ENCODE measurements at regions not wholly inside any gene's neighbourhood (a gene's known extent, or its start where the extent isn't known, plus 50 kb on each side); places are given as distances from the start of the nearest gene placed in this dataset.

GRCh38 chr22:26893173-26894110, 236.1 kb downstream of the MIAT start:
- DNase-seq (ENCODE audit: low read depth): no peak

DNA sequence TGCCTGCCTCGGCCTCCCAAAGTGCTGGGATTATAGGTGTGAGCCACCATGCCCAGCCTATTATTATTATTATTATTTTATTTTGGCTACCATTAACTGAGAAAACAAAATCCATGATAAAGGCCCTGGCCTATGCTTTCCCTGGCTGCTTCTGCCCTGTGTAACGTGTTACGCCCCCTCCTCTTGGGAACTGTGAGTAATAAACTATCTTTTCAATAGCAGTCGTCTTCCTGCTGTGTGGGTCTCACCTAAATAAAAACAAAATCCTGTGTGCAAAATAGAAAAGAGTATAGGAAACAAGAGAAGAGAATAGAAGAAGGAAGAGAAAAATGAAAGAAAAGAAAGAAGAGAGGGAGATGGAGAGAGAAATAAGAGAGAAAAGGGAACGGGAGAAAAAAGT, 237.0 kb downstream of the MIAT start:
- no peak for DNase-seq (ENCODE audit: low read depth)

DNA sequence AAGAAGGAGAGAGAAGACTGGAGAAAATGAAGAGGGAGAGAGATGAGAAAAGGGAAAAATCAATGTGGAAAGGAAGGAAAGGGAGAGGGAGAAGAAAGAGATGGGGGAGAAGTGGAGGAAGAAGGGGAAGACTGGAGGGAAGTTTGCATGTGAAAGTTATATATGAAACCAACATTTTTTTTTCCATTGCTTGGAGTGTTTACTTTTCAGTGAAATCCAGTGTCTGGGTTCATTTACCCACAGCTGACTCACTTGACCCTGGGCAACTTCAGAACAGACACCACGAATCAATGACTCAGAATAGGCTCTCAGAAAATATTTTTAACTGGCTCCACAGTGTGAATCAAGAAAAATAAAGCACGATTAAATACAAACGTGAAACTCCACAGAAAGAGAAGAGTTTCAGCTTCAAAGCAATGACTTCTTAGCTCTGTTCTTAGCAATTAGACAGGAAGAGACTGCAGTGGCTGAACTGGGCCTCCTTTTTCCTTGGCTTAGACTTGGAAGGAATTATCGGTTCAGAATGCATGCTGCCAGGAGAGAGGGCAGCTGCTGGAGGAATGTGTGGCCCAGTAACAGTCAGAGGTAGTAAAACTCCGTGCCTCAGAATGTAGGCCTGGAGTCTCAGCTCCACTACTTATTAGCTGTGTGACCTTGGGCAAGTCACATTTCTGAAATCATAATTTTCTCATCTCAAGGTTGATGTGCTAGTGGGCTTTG, 237.5 kb downstream of the MIAT start:
- DNase-seq (ENCODE audit: low read depth): no peak

DNA sequence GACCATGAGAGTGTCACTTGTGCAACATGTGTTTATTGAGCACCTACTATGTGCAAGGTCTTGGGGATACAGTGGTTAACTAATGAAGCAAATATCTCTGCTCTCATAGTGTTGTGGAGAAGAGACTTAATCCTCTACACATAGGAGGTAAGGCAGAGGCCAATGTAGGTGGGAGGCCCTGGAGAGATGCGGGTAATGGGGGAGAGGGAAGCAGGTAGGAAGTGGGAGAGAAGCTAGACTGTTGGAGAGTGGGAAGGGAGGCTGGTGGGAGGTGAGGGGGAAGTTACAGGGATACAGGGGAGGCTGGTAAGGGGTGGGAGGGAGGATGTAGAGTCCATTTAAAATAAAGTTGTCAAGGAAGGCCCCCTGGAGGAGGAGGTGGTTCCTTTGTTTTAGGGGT, 240.0 kb downstream of the MIAT start:
- DNase-seq (ENCODE audit: low read depth): no peak

DNA sequence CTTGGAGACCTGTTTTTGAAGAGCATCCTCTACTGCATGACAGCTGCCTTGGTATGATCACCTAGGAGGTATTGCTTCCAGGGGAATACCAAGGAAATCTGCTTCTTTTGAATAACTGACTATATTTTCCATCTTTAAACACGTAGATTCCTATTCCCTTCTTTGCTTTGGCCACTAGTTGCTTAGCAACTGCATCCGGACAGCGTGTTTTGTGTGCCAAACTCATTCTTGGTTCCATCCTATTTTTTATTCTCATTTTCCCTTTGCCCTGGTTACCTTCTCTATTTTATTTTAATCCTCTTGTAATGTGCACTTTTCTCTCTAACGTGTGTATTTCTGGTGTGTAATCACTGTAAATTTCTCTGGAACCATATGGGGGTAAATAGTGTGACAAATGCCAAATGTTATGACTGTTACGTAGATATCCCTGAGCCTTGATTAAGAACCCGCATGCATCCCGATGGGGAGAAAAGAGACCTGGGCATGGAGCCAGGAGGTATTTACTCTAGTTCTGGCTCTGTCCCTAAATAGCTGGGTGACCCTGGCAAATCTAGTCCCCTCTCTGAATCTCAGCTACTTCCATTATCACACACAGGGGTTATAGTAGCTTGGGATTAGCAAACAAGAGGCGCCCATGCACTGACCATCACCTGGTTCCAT, 241.7 kb downstream of the MIAT start:
- DNase-seq (ENCODE audit: low read depth): no peak

DNA sequence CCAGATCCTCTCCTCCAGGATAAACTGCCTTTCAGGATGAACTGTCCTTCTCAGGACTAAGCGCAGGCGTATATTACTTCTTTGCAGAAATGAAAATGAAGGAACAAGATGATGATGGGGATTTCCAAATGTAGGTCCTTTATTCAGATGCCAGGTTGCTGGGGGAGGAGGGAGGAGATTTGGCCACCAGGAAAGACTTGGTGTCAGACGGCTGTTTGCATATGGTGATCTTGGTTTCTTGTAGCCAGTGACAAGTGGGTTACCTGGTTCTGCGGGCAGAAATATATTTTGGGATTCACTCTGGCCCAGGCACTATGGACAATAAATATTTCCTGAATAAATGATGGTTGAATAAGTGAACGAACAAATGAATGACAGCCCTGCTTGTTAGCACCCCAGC, 243.4 kb downstream of the MIAT start:
- no peak for DNase-seq (ENCODE audit: low read depth)

GRCh38 chr22:26901198-26901816, 243.9 kb downstream of the MIAT start:
- no peak for DNase-seq (ENCODE audit: low read depth)

- no peak for DNase-seq (ENCODE audit: low read depth)
Observed at GRCh38 chr22:26902401-26903029, 245.1 kb downstream of the MIAT start.

GRCh38 chr22:26903030-26903856, 245.9 kb downstream of the MIAT start:
- no peak for DNase-seq (ENCODE audit: low read depth)

DNA sequence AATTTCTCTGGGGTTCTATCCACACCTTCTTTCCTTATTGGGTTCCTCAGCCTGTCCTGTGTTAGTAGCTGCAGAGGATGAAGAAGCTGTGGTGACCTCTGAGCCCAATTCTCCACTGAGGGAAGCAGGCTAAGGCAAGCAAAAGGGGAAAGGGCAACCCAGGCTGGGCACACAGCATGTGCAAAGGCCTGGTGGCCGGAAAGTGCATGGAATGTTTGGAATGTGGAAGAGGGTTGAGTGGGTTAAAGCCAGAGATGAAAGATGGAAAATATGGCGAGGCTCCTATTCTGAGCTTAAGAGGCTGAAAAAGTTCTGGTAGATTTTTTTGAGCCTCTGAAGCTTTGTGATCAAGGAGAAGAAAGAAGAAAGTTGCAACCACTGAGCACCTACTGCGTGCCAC, 247.1 kb downstream of the MIAT start:
- DNase-seq (ENCODE audit: low read depth): no peak

DNA sequence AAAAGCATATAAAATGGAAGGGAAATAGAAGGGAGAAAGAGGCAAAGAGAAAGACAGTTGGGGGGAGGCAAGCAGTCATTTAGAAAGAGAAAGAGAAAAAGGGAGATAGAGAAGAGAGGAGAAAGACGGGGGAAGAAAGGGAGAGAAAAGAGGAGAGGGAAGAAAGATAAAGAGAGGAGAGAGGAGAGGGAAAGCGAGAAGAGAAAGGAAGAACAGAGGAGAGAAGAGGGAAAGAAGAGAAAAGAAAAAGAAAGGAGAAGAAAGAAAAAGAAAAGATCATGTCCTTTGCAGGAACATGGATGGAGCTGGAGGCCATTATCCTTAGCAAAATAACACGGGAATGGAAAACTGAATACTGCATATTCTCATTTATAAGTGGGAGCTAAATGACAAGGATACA, 247.7 kb downstream of the MIAT start:
- no peak for DNase-seq (ENCODE audit: low read depth)

- no peak for DNase-seq (ENCODE audit: low read depth)
Observed at GRCh38 chr22:26905640-26906039, 248.3 kb downstream of the MIAT start.

DNA sequence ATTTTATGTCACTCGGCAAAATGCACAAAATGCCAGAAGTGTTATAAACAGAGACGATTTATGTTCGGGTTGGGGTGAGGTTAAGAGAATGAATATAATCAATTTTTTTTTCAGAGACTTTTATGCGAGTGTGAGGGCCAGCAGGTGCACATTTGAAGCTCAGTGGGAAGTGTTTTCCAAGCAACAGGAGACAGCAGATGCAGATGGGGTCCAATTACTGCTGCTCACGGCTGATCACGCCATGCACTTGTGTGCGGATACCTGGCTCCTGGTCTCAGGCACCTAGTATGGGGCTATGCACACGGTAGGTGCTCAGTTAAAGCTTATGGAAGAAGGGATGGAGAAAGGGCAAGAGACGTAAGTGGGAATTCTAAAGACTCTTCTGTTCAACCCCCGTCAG, 249.1 kb downstream of the MIAT start:
- DNase-seq (ENCODE audit: low read depth): no peak

DNA sequence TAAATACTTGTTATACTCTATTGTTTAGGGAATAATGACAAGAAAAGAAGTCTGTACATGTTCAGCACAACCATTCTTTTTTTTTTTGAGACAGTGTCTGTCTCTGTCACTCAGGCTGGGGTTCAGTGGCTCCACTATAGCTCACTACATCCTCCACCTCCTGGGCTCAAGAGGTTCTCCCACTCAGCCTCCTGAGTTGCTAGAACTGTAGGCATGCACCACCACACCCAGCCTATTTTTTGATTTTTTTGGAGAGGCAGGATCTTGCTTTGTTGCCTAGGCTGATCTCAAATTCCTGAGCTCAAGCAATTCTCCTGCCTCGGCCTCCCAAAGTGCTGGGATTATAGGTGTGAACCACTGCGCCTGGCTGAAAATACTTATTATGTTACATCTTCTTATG, 250.0 kb downstream of the MIAT start:
- no peak for DNase-seq (ENCODE audit: low read depth)

- no peak for DNase-seq (ENCODE audit: low read depth)
Observed at GRCh38 chr22:26910845-26911244, 253.5 kb downstream of the MIAT start.

DNA sequence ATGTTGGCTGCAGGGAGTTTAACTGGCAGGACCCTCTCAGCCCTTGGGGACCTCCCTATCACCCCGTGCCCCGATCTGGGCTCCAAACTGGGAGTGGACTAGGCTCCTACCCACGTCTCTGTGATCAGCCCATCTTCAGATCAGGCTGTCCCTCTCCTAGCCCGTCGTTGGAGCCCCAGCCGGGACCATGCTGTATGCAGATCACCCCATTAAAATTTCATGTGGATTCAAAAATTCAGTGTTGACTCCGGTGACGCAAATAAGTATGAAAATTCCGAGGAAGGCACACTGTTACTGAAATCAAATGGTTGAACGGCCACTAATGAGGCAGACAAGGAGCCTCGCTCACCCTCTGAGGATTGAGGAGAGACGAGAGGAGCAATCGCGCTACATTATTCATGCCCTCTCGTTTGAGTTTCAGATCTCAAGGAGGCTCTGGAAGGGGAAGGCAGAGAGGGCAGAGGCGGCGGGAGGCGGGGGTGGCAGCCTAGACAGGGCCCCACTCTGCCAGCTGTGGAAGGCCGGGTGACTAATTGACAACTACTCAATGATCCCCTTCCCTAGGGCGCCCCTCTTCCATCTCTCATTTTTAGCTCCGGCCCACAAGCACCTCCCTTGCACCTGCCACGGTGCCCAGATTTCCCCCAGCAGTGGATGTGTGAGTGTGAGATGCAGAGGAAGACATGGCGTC, 255.4 kb downstream of the MIAT start:
- no peak for DNase-seq (ENCODE audit: low read depth)

DNA sequence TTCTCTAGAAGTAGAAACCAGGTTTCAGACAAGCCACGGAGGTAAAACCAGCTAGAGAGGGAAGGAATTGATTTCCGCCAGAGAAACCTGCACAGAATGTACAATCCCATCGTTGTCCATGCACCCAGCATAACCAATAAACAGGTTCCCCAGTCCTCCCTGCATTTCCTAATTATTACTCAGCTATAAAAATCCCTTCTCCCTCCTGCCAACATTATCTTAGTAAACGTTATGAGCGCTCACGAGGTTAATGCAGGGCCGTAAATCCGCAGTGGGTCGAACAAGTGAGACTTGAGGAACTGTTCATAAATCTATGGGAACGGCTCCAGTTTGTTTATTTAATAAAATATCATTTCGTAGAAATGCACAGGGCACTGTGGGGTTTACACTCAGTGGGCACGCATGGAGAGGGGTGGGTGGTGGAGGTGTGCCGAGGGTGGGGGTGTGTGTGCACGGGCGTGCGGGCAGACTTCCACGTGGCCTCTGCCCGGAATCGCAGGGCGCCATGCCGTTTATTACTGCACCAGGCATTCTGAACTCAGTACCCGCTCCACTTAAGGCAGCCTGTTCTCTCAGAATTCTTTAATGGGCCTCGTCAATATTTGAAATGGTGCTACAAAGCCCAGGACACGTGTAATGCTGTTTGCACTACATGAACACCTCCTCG, 257.3 kb downstream of the MIAT start:
- no peak for DNase-seq (ENCODE audit: low read depth)

GRCh38 chr22:26916236-26916635, 258.8 kb downstream of the MIAT start:
- no peak for DNase-seq (ENCODE audit: low read depth)

DNA sequence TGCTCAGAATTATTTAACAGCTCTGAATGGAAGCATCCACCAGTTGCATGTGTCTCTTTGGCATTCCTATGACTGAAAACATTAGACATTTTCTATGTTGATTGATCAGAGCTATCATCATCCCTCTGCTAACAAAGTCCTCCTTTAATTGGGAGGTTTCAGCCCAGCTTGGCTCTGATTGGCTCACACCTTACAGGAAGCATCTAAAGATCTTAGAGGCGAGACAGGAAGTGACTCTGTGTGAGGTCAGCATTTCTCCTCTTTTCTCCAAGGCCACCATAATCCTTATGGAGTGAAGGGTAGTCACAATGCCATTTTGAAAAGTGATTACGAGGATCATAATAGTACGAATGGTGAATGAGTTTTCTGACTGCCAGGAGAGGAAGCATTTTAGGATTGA, 260.8 kb downstream of the MIAT start:
- no peak for DNase-seq (ENCODE audit: low read depth)

DNA sequence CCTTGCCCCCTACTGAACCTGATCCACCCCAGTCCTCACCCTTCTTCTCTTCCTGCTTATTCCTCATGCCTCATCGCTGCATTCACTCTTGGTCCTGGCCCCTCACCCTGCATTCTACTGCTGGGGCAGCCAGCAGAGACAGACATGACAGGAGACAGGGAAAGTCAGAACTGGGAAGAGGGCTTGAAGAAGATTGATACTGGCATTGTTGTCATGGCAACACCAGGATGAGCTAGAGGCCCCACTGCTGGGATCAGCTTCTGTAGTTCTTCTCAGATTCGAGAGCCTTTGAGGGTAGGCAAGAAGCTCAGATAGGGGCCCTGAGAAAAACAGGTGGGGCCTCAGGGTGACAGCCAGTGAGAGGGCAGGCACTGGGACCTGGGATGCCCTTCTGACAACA, 264.3 kb downstream of the MIAT start:
- no peak for DNase-seq (ENCODE audit: low read depth)

Data from forelimb muscle (tissue), 1 donor.